Caco-2 (cell line): ENCODE measurements at regions not wholly inside any gene's neighbourhood (a gene's known extent, or its start where the extent isn't known, plus 50 kb on each side); places are given as distances from the start of the nearest gene placed in this dataset.

ENCODE experiments used
- BruUV-seq: library from RNA; stranded (reverse); fragments of 400-500 nt; replicated peaks from 2 replicates; lab custom pipeline; 2021; lab: Mats Ljungman, UMichigan
- CTCF ChIA-PET: fragments of 300-600 bp; sonication (Branson Sonifier 250); formaldehyde crosslinking; loops from one replicate; lab custom pipeline; 2022; ENCODE audit warnings: antibody characterized with exemption; lab: Charles Lee
- POLR2A ChIA-PET: fragments of 300-600 bp; sonication (Branson Sonifier 250); formaldehyde crosslinking; loops from one replicate; lab custom pipeline; 2022; ENCODE audit warnings: antibody characterized with exemption; lab: Charles Lee
- DNase-seq, 2 experiments: peaks; one replicate each; pipeline versions ENCODE4 v3.0.0 to v3.0.0-alpha.2; 2020 to 2022
- H3K27me3 ChIP-seq: replicated peaks from 2 replicates; pipeline ENCODE4 v1.6.0; 2011; ENCODE audit warnings: low read length; ENCODE audit not compliant: control insufficient read depth, insufficient read depth
- H3K36me3 ChIP-seq: 2 replicates; pipeline ENCODE4 v1.5.1; 2011; ENCODE audit warnings: low read length; ENCODE audit not compliant: control insufficient read depth, insufficient read depth
- H3K4me1 ChIP-seq: fragments of 250-450 bp; sonication (Bioruptor Pico); 2 replicates; pipeline ENCODE4 v1.5.1; 2020; ENCODE audit warnings: mild to moderate bottlenecking
- H3K4me3 ChIP-seq: 2 replicates; pipeline ENCODE4 v1.5.1; 2011; ENCODE audit warnings: low read depth, mild to moderate bottlenecking, control low read depth, low read length
- H3K9me3 ChIP-seq: fragments of 250-450 bp; sonication (Bioruptor Pico); 2 replicates; pipeline ENCODE4 v1.5.1; 2020; ENCODE audit warnings: mild to moderate bottlenecking, moderate library complexity
- H3K27ac Mint-ChIP-seq: one replicate; pipeline ENCODE4 v1.8.0; 2022; ENCODE audit warnings: mixed read lengths; ENCODE audit not compliant: unreplicated experiment
- H3K27me3 Mint-ChIP-seq: one replicate; pipeline ENCODE4 v1.8.0; 2022; ENCODE audit warnings: mixed read lengths; ENCODE audit not compliant: insufficient read depth, unreplicated experiment
- H3K36me3 Mint-ChIP-seq: one replicate; pipeline ENCODE4 v1.8.0; 2022; ENCODE audit warnings: mild to moderate bottlenecking, mixed read lengths; ENCODE audit not compliant: insufficient read depth, unreplicated experiment
- H3K4me1 Mint-ChIP-seq: one replicate; pipeline ENCODE4 v1.8.0; 2022; ENCODE audit warnings: low read depth, mixed read lengths; ENCODE audit not compliant: unreplicated experiment
- H3K4me3 Mint-ChIP-seq: one replicate; pipeline ENCODE4 v1.8.0; 2022; ENCODE audit warnings: mild to moderate bottlenecking, moderate library complexity, mixed read lengths; ENCODE audit not compliant: unreplicated experiment
- H3K9me3 Mint-ChIP-seq: one replicate; pipeline ENCODE4 v1.8.0; 2022; ENCODE audit warnings: mixed read lengths; ENCODE audit not compliant: unreplicated experiment
- CTCF ChIP-seq, 2 experiments: fragments of 200-600 bp in 1 of 2; IDR thresholded peaks; 1 replicate in 1 of 2; 2 replicates in 1 of 2; pipeline versions ENCODE4 v1.5.1 to v1.8.0; 2011 to 2022; ENCODE audit warnings: antibody characterized with exemption in 1 of 2, control low read depth in 1 of 2, inconsistent platforms in 1 of 2, low read depth in 1 of 2, low read length in 1 of 2, mild to moderate bottlenecking in 1 of 2, moderate library complexity in 1 of 2; ENCODE audit not compliant: insufficient read depth in 1 of 2, severe bottlenecking in 1 of 2, unreplicated experiment in 1 of 2
- intact Hi-C: fragments of 100-400 bp; cut with micrococcal nuclease; formaldehyde crosslinking; loops from one replicate; pipeline ENCODE4 v1.10.0; 2022; ENCODE audit not compliant: unreplicated experiment

GRCh38 chr3:5427938-5428337 lies 240.4 kb downstream of the EDEM1 start:
- DNase-seq: no peak
- no peaks in the 10 kb centered on the region for H3K9me3 ChIP-seq
- no peaks in the 10 kb centered on the region for H3K27me3 ChIP-seq
- ChIA-PET POLR2A (no interaction called here), CTCF (no interaction called here)
- H3K4me3 Mint-ChIP-seq: no peak overlapping the region
- H3K27ac Mint-ChIP-seq: no peak overlapping the region
- no peaks in the 10 kb centered on the region for H3K36me3 Mint-ChIP-seq
- intact Hi-C loops: loop anchor here (2.0 to 10.0 kb wide), 2 partner anchors 123 to 203 kb away; no protein-coding TSS in a partner anchor
- H3K4me3 ChIP-seq: no peak overlapping the region
- no peaks in the 10 kb centered on the region for H3K4me1 Mint-ChIP-seq
- TF ChIP-seq CTCF (IDR thresholded peaks at IDR 0.05; ENCODE audit: insufficient read depth in 1 of 2, low read depth in 1 of 2, low read length in 1 of 2, severe bottlenecking in 1 of 2, unreplicated experiment in 1 of 2): no peak
- BruUV-seq: no TSS peak
- H3K36me3 ChIP-seq: no peaks in the 10 kb centered on the region
- no peaks in the 10 kb centered on the region for H3K9me3 Mint-ChIP-seq
- H3K4me1 ChIP-seq: no peaks in the 10 kb centered on the region
- no peaks in the 10 kb centered on the region for H3K27me3 Mint-ChIP-seq

- Mint-ChIP-seq H3K36me3 (no peaks in the 10 kb centered on the region), H3K4me1 (no peaks in the 10 kb centered on the region), H3K4me3 (no peak overlapping the region), H3K27ac (no peak overlapping the region), H3K27me3 (no peaks in the 10 kb centered on the region), H3K9me3 (no peaks in the 10 kb centered on the region)
- H3K4me1 ChIP-seq: no peaks in the 10 kb centered on the region
- CTCF ChIA-PET: no interaction called here
- BruUV-seq: no TSS peak
- POLR2A ChIA-PET: interaction anchor here (0.5 kb wide), 1 partner anchor 230 kb away, joined by 4 read pairs; no protein-coding TSS in a partner anchor
- H3K4me3 ChIP-seq: no peak overlapping the region
- no peak for TF ChIP-seq CTCF (IDR thresholded peaks at IDR 0.05; ENCODE audit: insufficient read depth in 1 of 2, low read depth in 1 of 2, low read length in 1 of 2, severe bottlenecking in 1 of 2, unreplicated experiment in 1 of 2)
- DNase-seq: no peak
- intact Hi-C loops: loop anchor here (10.0 kb wide), 1 partner anchor 204 kb away; no protein-coding TSS in a partner anchor
- H3K9me3 ChIP-seq: no peaks in the 10 kb centered on the region
- H3K36me3 ChIP-seq: no peaks in the 10 kb centered on the region
- no peaks in the 10 kb centered on the region for H3K27me3 ChIP-seq
Observed at GRCh38 chr3:5428607-5429516, 241.4 kb downstream of the EDEM1 start.

DNA sequence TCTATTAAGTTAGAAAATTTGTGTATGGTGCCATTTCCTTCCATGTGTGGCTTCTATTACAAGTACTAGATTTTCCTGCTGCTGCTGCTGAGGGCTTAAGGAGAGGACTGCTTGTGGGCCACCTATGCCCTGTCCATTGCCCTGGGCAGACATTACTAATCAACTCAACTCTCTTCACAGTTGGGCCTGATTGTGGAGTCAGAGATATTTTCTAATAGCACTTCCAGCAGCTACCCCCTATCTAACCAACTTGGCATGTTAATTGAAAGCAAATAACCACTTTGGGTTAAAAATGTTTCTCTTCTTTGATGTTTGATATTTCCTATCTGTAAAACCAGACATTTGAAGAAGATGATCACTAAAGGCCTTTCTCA lies 242.0 kb downstream of the EDEM1 start:
- no peaks in the 10 kb centered on the region for H3K27me3 ChIP-seq
- Mint-ChIP-seq H3K27ac (no peak overlapping the region), H3K27me3 (peaks cover 3% of the 10 kb centered on the region), H3K36me3 (no peaks in the 10 kb centered on the region), H3K9me3 (no peaks in the 10 kb centered on the region), H3K4me1 (no peaks in the 10 kb centered on the region), H3K4me3 (no peak overlapping the region)
- intact Hi-C loops: loop anchor here (10.0 kb wide), 1 partner anchor 205 kb away; no protein-coding TSS in a partner anchor
- no peaks in the 10 kb centered on the region for H3K4me1 ChIP-seq
- ChIA-PET CTCF (no interaction called here), POLR2A (interaction anchor here (0.5 kb wide), 1 partner anchor 231 kb away, joined by 4 read pairs; no protein-coding TSS in a partner anchor)
- TF ChIP-seq CTCF (IDR thresholded peaks at IDR 0.05; ENCODE audit: insufficient read depth in 1 of 2, low read depth in 1 of 2, low read length in 1 of 2, severe bottlenecking in 1 of 2, unreplicated experiment in 1 of 2): no peak
- BruUV-seq: no TSS peak
- DNase-seq: no peak
- no peak overlapping the region for H3K4me3 ChIP-seq
- no peaks in the 10 kb centered on the region for H3K9me3 ChIP-seq
- no peaks in the 10 kb centered on the region for H3K36me3 ChIP-seq
